ENCODE measurements at regions not wholly inside any gene's neighbourhood (a gene's known extent, or its start where the extent isn't known, plus 50 kb on each side); places are given as distances from the start of the nearest gene placed in this dataset.

- TF ChIP-seq CTCF (IDR thresholded peaks at IDR 0.05) (no peak), EZH2 (IDR thresholded peaks at IDR 0.05; ENCODE audit: borderline replicate concordance, insufficient read depth, low read depth, low read length, poor library complexity, severe bottlenecking) (no peak)
These were observed 181.9 kb downstream of the AKR1D1 start for GRCh38 chr7:138258197-138258559.
